Sigmoid colon (tissue), 3 donors: ENCODE measurements at regions not wholly inside any gene's neighbourhood (a gene's known extent, or its start where the extent isn't known, plus 50 kb on each side); places are given as distances from the start of the nearest gene placed in this dataset.

ENCODE experiments used
- CTCF ChIP-seq, 4 experiments: fragments of 450-650 bp in 3 of 4; fragments of 200-600 bp in 1 of 4; IDR thresholded peaks; one replicate each; pipeline ENCODE4 v1.5.1; 2016 to 2019; ENCODE audit warnings: antibody characterized with exemption in 4 of 4, mild to moderate bottlenecking in 3 of 4, moderate library complexity in 2 of 4
- POLR2A ChIP-seq, 2 donors: fragments of 450-650 bp; IDR thresholded peaks; one replicate each; pipeline ENCODE4 v1.6.1; 2016; ENCODE audit warnings: antibody characterized with exemption in 2 of 2, mild to moderate bottlenecking in 2 of 2, moderate library complexity in 2 of 2

GRCh38 chr10:125554753-125555152 lies 128.2 kb downstream of the TEX36 start:
- TF ChIP-seq CTCF (IDR thresholded peaks at IDR 0.05) (no peak), POLR2A (IDR thresholded peaks at IDR 0.05) (no peak)
